HG03457 (cell line): ENCODE measurements at regions not wholly inside any gene's neighbourhood (a gene's known extent, or its start where the extent isn't known, plus 50 kb on each side); places are given as distances from the start of the nearest gene placed in this dataset.
"Not testable (repeated sequence)": the region's sequence is repeated elsewhere in the genome, so short reads cannot be mapped to it uniquely, and the experiment has no call there.

Experiments used
- ATAC-seq: cut with Tn5 transposase; IDR thresholded peaks from one replicate; pipeline ENCODE4 v1.9.1; 2021; ENCODE audit warnings: moderate number of reproducible peaks; ENCODE audit not compliant: unreplicated experiment

DNA sequence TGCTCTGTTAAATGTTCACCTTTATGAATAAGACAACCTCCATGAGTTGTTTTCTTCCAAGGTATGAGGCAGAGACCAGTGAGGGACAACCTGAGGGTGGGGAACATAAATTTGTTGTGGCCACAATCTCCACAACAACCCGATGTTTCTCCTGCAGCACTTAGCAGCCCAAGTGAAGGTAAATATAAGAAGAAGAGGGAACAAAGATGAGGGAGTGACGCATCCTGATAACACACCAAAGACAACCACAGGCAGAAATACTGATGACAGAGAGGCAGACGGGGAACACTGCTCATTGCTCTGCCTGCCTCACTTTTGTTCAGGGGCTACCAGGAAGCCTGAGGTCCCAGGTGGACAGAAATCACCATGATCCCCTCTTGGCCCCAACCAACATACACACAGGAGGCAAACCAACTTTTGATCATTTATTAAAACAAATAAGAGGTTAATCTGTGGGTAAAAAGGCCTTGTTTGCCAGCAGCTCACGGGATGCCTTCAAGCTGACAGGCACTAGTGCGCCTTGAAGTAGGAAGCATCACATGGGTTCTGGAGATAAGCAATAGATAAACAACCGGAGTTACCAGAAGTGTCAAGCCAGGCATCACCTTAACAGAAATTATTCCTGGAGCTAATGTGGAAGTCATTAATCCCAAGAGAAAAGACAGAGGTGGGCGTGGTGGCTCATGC lies 104.9 kb upstream of the ALDH3B2 start:
- not testable (repeated sequence) for ATAC-seq

DNA sequence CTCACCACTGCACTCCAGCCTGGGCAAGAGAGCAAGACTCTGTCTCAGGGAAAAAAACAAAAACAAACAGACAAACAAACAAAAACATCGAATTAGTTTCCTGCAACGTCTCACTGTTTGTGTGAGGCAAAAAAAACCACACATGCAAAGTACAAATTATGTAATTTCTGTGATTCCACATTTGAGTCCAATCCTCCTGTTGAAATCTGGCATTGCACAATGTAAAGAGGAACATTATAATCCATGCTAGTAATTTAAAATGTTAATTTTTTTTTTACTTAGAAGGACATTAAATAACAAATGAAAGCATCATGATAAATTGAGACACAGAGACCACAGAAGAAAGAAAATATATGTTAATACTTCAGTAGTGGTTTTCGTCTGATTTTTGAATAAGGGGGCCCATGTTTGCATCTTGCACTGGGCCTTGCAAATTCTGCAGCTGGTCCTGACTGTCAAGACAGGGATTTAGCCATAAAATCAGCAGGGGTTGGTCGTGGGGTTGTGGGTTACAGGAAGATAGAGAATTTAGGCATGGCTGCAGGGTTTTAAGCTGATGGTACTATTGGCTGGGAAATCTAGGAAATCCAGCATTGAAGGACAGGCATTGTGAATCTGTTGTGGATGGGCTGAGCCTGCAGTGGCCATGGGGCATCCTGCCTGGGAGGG lies 102.6 kb upstream of the ALDH3B2 start:
- no peak for ATAC-seq

DNA sequence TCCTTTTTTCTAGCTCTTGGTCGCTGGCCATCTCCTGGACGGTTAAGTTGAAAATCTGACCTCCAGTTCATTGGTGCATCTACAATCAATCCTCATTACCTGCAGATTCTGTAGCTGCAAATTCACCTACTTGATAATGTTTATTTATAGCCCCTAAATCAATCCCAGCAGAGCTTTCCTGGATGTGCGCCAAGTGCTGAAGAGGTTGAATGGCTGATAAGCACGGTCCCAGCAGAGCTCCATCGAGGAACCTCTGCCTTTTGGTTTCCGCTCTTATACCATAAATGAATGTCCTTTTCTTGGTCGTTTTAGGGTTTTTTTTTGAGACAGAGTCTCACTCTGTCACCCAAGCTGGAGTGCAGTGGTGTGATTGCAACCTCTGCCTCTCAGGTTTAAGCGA lies 99.8 kb upstream of the ALDH3B2 start:
- not testable (repeated sequence) for ATAC-seq

DNA sequence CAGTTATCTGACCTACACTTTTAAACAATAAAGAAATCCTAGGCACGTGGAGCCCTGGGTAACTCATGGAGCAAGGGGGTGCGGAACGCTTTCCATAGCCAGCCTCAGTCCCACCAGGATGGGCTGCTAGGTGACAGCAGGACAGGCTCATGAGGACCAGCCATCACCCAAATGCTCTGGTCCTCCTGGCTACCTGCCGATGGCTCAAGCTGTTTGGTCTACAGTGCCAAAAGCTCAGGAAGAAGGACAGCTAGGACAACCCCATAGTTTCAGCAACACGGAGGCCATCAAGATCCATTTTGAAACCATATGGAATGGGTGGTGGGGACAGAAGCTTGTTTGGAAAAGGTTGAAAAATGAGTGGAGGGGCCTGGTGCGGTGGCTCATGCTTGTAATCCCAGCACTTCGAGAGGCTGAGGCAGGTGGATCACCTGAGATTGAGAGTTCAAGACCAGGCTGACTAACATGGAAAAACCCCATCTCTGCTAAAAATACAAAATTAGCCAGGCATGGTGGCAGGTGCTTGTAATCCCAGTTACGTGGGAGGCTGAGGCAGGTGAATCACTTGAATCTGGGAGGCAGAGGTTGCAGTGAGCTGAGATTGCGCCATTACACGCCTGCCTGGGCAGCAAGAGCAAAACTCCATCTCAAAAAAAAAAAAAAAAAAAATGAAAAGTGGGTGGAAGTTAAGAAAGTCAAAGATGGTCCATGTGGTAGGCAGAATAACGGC lies 93.7 kb upstream of the ALDH3B2 start:
- ATAC-seq: not testable (repeated sequence)

DNA sequence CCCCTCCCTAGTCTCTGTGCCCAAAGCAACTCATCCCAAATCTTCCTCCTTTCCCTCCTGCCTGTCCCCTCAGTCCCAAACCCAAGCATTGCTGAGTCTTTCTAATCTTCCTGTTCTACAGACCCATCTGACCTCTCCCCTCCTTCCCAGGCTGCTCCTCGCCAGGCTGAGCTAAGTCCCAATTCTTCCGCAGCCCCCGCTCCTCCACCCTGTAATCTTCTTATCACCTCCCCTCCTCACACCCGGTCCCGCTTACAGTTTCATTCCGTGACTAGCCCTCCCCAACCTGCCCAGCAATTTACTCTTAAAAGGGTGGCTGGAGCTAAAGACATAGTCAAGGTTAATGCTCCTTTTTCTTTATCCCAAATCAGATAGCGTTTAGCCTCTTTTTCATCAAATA lies 86.8 kb upstream of the ALDH3B2 start:
- not testable (repeated sequence) for ATAC-seq

DNA sequence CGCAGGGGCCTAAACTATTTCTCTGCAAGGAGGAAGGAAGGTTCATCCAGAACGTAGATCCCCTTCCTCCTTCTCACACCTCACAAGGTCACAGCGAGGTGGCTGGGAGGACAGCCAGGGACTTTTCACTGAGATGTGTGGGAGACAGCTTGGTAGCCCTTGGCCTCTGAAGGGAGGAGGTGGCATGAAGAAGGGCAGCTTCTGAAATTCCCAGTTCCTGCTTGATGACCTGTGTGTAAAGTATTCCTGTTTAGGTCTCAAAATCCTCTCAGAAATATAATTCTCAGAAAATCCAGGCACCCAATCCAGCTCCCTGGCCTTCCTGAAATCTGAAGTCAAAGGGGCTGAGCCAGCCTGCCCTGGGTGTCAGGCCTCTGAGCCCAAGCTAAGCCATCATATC lies 84.9 kb upstream of the ALDH3B2 start:
- not testable (repeated sequence) for ATAC-seq

DNA sequence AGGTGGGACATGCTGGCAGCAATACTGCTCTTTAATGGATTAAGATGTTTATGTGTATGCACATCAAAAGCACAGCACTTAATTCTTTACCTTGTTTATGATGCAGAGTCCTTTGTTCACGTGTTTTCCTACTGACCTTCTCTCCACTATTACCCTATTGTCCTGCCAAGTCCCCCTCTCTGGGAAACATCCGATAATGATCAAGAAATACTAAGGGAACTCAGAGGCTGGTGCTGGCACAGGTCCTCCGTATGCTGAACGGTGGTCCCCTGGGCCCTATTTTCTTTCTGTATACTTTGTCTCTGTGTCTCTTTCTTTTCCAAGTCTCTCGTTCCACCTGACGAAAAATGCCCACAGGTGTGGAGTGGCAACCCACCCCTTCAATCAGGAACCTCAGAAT lies 84.0 kb upstream of the ALDH3B2 start:
- ATAC-seq: not testable (repeated sequence)

DNA sequence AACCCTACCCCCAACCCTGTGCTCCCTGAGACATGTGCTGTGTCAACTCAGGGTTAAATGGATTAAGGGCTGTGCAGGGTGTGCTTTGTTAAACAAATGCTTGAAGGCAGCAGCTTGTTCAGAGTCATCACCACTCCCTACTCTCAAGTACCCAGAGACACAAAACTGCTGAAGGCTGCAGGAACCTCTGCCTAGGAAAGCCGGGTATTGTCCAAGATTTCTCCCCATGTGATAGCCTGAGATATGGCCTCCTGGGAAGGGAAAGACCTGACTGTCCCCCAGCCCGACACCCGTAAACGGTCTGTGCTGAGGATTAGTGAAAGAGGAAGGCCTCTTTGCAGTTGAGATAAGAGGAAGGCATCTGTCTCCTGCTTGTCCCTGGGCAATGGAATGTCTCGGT lies 83.6 kb upstream of the ALDH3B2 start:
- ATAC-seq: not testable (repeated sequence)

DNA sequence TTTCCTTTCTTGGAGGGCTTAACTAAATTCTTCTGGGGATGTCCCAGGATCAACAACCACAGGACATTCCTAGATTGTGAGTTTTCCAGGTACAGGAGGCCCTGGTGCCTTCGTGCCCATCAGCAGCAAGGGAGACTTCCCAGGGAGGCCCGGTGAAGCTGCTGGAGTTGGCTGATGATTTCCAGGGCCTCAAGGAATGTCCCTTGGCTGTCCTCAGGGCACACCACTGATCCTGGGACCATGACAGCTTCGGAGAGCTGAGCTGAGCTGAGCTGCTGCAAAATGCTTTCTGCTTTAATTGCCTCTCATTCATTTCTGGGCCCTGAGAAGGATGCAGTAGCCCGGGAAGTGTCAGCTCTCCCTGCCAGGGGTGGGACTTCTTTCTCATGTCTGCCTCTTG lies 79.4 kb upstream of the ALDH3B2 start:
- not testable (repeated sequence) for ATAC-seq

DNA sequence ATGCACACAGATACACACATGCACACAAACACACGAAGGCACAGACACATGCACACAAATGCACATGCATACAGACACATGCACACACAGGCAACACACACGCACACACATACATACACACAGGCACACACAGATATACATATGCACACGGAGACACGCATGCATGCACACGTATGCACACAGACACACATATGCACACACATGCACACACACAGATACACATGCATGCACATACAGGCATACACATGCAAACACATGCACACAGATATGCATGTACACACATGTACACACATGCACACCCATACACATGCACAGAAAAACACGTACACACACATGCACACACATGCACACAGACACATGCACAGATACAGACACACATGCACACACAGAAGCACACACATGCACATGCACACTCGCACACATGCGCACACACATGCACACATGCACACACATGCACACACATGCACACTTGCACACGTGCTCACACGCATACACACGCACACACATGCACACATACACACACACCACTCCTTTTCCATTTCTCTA lies 70.8 kb upstream of the ALDH3B2 start:
- ATAC-seq: no peak

DNA sequence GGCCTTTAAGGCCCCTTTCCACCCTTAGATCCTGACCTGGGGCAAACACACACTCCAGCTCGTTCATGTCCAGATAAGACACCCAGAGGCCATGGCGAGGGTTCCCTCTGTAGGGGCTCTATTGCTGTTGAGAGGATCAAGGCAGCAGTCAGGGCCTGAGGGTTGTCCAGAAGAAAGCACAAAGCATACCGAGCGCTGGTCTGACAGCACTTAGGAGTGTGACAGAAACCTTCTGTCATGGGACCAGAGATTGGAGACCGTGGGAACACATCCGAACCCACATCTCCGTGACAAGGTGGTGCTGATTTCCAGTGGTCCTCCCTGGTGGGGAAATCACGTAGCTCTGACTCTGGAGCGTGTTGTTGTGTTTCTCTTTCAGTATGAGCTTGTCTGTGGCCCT lies 69.8 kb upstream of the ALDH3B2 start:
- not testable (repeated sequence) for ATAC-seq

DNA sequence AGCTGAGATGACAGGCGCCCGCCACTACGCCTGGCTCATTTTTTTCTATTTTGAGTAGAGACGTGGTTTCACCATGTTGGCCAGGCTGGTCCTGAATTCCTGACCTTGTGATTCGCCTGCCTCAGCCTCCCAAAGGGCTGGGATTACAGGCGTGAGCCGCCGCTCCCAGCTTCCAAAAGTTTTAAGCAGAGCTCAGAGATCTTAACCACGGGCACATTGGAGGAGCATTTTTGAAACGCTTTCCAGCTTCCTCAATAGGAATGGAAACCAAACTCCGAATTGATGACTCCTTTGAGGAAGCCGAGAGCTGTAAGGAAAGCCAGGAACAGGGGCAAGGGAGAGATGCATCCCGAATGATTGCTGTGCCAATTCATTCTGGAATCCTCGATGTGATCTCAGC lies 63.8 kb upstream of the ALDH3B2 start:
- not testable (repeated sequence) for ATAC-seq

DNA sequence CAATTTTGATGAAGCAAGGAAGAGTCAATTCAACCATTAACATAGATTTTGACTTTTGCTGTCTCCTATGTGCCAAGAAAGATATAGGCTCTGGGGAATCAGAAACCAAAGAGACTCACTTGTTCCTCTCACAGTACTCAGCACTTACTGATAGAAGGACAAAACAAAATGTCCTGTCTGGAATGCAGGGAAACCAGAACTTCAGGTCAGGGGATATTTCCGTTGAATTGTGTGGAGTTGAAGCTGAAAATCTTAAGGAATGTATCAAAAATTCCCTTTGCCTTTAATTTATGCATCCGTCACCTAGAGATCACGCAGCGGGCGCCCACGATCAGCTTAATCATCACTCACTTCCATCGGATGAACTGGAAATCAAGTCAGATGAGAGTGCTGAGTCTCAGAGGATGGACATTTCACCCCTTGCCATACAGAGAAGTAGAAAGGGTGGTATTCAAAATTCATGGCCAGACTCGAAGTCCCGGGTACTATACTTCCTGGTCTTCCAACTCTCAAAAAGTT lies 63.2 kb upstream of the ALDH3B2 start:
- ATAC-seq: not testable (repeated sequence)

DNA sequence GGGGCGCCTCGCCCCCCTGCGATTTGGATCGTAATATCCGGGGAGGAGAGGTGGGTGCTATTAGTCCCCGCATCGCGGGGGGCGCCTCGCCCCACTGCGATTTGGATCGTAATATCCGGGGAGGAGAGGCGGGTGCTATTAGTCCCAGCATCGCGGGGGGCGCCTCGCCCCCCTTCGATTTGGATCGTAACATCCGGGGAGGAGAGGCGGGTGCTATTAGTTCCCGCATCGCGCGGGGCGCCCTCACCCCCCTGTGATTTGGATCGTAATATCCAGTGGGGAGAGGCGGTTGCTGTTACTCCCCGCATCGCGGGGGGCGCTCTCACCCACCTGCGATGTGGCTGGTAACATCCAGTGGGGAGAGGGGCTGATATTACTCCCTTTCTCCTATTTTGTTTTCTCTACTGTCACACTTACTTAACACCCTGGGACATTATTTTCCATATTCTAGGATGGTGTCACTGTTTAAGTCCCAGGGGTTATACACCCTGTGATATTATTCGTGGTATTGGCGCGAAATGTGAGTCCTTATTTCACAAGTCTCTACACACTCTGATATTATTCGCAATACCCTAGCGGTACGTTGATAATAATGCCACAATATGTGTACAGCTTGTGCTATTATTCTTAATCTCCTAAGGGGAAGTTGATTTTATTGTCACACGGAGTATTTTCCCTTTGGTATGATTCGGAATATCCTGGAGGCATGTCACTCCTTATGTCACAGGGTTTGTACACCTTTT lies 57.8 kb upstream of the ALDH3B2 start:
- ATAC-seq: no peak

DNA sequence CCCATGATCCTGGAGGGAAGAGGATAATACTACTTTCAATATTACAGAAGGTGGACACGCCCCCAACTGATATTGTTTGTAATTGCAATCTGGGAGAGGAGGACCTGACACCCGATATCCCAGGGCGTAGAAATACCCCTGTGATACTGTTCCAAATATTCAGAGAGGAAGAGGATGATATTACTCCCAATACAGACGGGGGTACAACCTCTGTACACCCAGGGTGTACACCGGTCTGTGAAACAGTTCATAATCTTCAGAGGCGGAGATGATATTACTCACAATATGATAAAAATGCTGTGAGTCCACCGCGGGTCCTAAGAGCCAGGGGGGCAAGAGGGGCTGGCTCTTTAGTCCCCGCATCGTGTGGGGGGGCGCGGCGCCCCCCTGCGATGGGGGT lies 57.2 kb upstream of the ALDH3B2 start:
- ATAC-seq: no peak

DNA sequence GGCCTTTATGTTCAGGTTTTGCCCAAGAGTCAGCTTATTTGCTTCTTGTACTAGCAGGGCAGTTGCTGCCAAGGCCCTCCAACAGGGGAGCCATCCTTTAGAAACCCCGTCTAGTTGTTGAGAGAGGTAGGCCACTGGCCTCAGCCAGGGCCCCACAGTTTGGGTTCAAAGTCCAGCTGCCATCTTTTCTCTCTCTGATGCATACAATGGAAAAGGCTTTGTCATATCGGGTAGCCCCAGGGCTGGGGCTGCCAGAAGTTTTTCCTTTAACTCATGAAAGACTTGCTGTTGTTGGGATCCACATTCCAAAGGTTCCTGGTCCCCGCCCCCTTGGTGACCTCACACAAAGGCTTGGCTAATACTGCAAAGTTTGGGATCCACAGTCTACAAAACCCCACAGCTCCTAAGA lies 53.7 kb upstream of the ALDH3B2 start:
- ATAC-seq: not testable (repeated sequence)

DNA sequence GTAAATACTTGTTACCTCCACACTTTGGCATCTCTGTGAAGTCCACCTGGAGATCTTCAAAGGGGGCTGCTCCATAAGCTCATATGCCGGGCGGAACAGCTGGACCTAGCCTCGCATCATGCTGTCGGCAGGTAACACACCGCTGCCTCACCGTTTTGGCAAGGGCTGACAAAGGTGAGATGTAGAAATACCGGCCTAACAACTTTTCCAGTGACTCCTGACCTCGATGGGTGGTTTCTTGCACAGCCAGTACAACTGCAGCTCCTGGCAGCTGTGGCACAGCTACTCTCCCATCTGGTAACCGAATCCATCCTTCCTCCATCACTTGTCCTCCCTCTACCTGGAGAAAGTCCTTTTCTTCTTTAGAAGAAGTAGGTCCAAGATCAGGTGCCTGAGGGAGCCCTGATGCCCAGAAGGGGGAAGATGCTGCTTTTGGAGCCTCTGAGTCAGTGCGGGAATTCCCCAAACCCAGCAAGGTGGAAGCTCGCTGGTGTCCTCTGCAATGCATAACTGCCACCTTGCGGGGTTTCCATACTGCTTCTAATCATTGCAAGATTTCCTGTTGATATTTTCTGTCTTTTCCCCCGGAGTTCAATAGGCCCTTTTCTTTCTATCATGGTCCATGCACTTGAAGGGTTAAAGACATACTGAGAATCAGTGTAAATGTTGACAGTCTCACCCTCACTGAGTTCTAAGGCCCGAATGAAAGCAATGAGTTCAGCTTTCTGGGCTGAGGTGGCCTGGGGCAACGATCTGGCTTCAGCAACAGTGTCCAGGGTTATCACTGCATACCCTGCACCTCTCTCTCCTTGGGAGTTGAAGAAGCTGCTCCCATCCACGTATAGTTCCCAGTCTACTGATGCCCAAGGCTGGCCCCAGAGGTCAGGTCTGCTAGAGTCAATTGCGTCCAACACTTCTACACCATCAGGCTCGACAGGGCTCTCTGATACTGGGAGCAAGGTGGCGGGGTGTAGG lies 52.9 kb upstream of the ALDH3B2 start:
- ATAC-seq: not testable (repeated sequence)
